Common myeloid progenitor, CD34-positive (primary cell): ENCODE measurements at regions not wholly inside any gene's neighbourhood (a gene's known extent, or its start where the extent isn't known, plus 50 kb on each side); places are given as distances from the start of the nearest gene placed in this dataset.
"Not testable (repeated sequence)": the region's sequence is repeated elsewhere in the genome, so short reads cannot be mapped to it uniquely, and the experiment has no call there.

ENCODE experiments used
- CTCF ChIA-PET: fragments of 350-600 bp; sonication (Branson Sonifier 250); formaldehyde crosslinking; loops from one replicate; lab custom pipeline; 2021; ENCODE audit warnings: antibody characterized with exemption; lab: Charles Lee
- POLR2A ChIA-PET: fragments of 350-600 bp; sonication (Branson Sonifier 250); formaldehyde crosslinking; loops from one replicate; lab custom pipeline; 2021; ENCODE audit warnings: antibody characterized with exemption; lab: Charles Lee
- DNase-seq, 3 donors: peaks; one replicate each; pipeline versions ENCODE4 v3.0.0 to v3.0.0-alpha.2; 2013
- H3K27ac ChIP-seq, 2 experiments: 1 replicate in 1 of 2; 2 replicates in 1 of 2; pipeline ENCODE4 v1.7.0; 2013; ENCODE audit warnings: inconsistent platforms in 2 of 2, low read length in 2 of 2, mild to moderate bottlenecking in 2 of 2, low read depth in 1 of 2, moderate library complexity in 1 of 2; ENCODE audit not compliant: severe bottlenecking in 2 of 2, insufficient read depth in 1 of 2, poor library complexity in 1 of 2
- H3K27me3 ChIP-seq, 5 experiments: replicated peaks in 2 of 5; 1 replicate in 3 of 5; 2 replicates in 2 of 5; pipeline versions ENCODE4 v1.6.1 to v1.7.0; 2013; ENCODE audit warnings: low read length in 4 of 5, mild to moderate bottlenecking in 2 of 5, moderate library complexity in 2 of 5, inconsistent platforms in 1 of 5; ENCODE audit not compliant: insufficient read depth in 5 of 5, control insufficient read depth in 4 of 5
- H3K36me3 ChIP-seq, 4 experiments: 1 replicate in 2 of 4; 2 replicates in 2 of 4; pipeline versions ENCODE4 v1.6.1 to v1.7.0; 2013; ENCODE audit warnings: low read length in 3 of 4, control low read depth in 1 of 4, mild to moderate bottlenecking in 1 of 4; ENCODE audit not compliant: control insufficient read depth in 4 of 4, insufficient read depth in 4 of 4
- H3K4me1 ChIP-seq, 4 experiments: 1 replicate in 3 of 4; 2 replicates in 1 of 4; pipeline versions ENCODE4 v1.6.1 to v1.7.1; 2013; ENCODE audit warnings: low read length in 3 of 4, mild to moderate bottlenecking in 3 of 4, control low read depth in 1 of 4, inconsistent platforms in 1 of 4, moderate library complexity in 1 of 4; ENCODE audit not compliant: control insufficient read depth in 4 of 4, insufficient read depth in 4 of 4; ENCODE audit errors: control extremely low read depth in 1 of 4
- H3K4me3 ChIP-seq, 7 experiments: 1 replicate in 4 of 7; 2 replicates in 3 of 7; pipeline versions ENCODE4 v1.5.1 to v1.7.0; 2013; ENCODE audit warnings: mild to moderate bottlenecking in 7 of 7, low read length in 6 of 7, moderate library complexity in 6 of 7, inconsistent platforms in 2 of 7, low read depth in 2 of 7, control low read depth in 1 of 7; ENCODE audit not compliant: insufficient read depth in 4 of 7, control insufficient read depth in 1 of 7; ENCODE audit errors: extremely low read depth in 1 of 7
- H3K9me3 ChIP-seq, 5 experiments: 1 replicate in 4 of 5; 2 replicates in 1 of 5; pipeline versions ENCODE4 v1.6.1 to v1.7.1; 2013; ENCODE audit warnings: low read length in 4 of 5, mild to moderate bottlenecking in 2 of 5, inconsistent platforms in 1 of 5, low read depth in 1 of 5, moderate library complexity in 1 of 5; ENCODE audit not compliant: control insufficient read depth in 4 of 5, insufficient read depth in 2 of 5; ENCODE audit errors: control extremely low read depth in 1 of 5
- WGBS: methylation state at CpG from one replicate; pipeline ENCODE4 v1.1.5; 2013; ENCODE audit not compliant: insufficient coverage; 5-methylcytosine and 5-hydroxymethylcytosine counted together

DNA sequence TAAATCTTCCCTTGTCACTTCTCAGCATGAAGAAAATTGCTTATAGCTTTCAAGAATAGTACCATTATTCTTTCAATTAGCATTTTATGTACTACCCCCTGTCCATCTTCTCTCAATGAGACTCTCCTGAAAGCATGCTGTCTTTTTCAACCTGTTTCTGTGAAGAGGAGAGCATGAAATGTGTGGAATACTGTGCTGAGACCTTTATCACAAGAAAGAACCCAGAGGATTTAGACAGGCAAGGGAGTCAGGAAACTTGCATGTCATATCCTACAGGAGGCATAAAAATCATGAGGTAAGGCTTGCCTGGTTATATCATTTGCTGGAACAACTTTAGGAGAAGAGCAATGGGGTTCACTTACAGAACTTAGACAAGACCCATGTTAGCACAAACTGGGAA lies 56.7 kb upstream of the LPAR1 start:
- POLR2A ChIA-PET = no interaction called here

DNA sequence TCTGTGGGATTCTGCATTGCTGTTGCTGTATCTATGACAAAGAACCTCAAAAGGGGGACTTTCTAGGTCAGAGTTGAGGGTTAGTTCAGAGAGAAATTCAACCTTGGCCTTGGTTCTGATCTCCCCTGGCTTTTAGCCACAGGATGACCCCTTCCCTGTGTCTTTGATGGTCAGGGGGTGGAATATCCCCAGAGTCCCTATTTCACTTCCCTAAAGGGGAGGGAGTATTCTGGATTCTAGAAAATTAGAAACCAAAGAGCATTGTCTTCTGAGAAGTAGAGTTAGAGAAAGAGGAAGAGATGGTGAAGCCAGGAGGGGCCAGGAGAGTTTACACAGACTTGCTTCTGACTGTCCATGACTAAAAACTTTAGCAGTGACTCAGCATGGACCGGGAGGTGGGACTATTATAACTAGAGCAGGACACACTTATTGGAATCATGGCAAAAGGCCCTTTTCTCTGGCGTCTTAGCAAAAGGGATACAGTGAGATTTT lies 56.2 kb upstream of the LPAR1 start:
- peaks cover 0 to 15% (median 4%) of the 10 kb centered on the region in 4 experiments for H3K4me1 ChIP-seq
- no peak overlapping the region for H3K27ac ChIP-seq
- H3K9me3 ChIP-seq = peaks cover 0 to 4% (median 0%) of the 10 kb centered on the region in 5 experiments
- no peak overlapping the region for H3K4me3 ChIP-seq
- H3K27me3 ChIP-seq = no peaks in the 10 kb centered on the region
- POLR2A ChIA-PET = no interaction called here
- DNase-seq = peak in 2 of 3 donors; percentile 68 to 75
- WGBS = 0% methylated on average over 1 of the region's 2 CpGs
- no peaks in the 10 kb centered on the region for H3K36me3 ChIP-seq
- CTCF ChIA-PET = no interaction called here

More for the DNA sequence above, 56.7 kb upstream of the LPAR1 start:
- Histone ChIP-seq H3K27me3 (no peaks in the 10 kb centered on the region), H3K4me3 (no peak overlapping the region), H3K27ac (no peak overlapping the region), H3K4me1 (peaks cover 0 to 15% (median 4%) of the 10 kb centered on the region in 4 experiments), H3K36me3 (no peaks in the 10 kb centered on the region), H3K9me3 (peaks cover 0 to 4% (median 0%) of the 10 kb centered on the region in 5 experiments)
- DNase-seq = no peak
- CTCF ChIA-PET = no interaction called here

DNA sequence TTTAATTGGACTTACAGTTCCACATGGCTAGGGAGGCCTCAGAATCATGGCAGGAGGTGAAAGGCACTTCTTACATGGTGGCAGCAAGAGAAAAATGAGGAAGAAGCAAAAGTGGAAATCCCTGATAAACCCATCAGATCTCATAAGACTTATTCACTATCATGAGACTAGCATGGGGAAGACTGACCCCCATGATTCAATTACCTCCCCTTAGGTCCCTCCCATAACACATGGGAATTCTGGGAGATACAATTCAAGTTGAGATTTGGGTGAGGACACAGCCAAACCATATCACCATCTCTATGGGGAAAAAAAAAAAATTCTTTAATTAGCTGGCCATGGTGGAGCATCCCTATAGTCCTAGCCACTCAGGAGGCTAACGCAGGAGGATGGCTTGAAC lies 53.9 kb upstream of the LPAR1 start:
- WGBS = 100% methylated on average over 1 of the region's 1 CpG

More for the DNA sequence above, 53.9 kb upstream of the LPAR1 start:
- H3K27ac ChIP-seq, DNase-seq, H3K4me3 ChIP-seq, H3K27me3 ChIP-seq, H3K36me3 ChIP-seq, CTCF ChIA-PET: not testable (repeated sequence)
- peaks cover 0 to 15% (median 4%) of the 10 kb centered on the region in 4 experiments for H3K4me1 ChIP-seq
- H3K9me3 ChIP-seq = peaks cover 0 to 11% (median 0%) of the 10 kb centered on the region in 5 experiments
- POLR2A ChIA-PET = interaction anchor here (0.6 kb wide), 1 partner anchor 443 kb away, joined by 3 read pairs; no protein-coding TSS in a partner anchor
